A549 (cell line): ENCODE measurements at regions not wholly inside any gene's neighbourhood (a gene's known extent, or its start where the extent isn't known, plus 50 kb on each side); places are given as distances from the start of the nearest gene placed in this dataset.

Experiments
- ATAC-seq, 2 experiments: fragments of 200-7000 bp in 1 of 2; fragments of >200 bp in 1 of 2; cut with Nextera tagmentation in 1 of 2; cut with Tn5 transposase in 1 of 2; 3 replicates each; pipeline versions ENCODE4 v1.8.0 to v1.9.1; 2018 to 2020; ENCODE audit warnings: mild to moderate bottlenecking in 1 of 2, moderate library complexity in 1 of 2
- CTCF ChIA-PET: fragments of 300-600 bp; sonication (Branson Sonifier 250); formaldehyde crosslinking; extraction: SDS; loops from one replicate; lab custom pipeline; 2021; ENCODE audit warnings: antibody characterized with exemption, inconsistent platforms; lab: Yijun Ruan, JAX
- POLR2A ChIA-PET: fragments of 350-600 bp; formaldehyde crosslinking; extraction: SDS; loops from one replicate; lab custom pipeline; 2021; ENCODE audit warnings: antibody characterized with exemption, inconsistent platforms; lab: Yijun Ruan, JAX
- DNase-seq, 2 experiments: peaks; one replicate each; pipeline versions ENCODE4 v3.0.0 to v3.0.0-alpha.2; 2011 to 2016; ENCODE audit warnings: low read depth in 1 of 2, low spot score in 1 of 2
- FAIRE-seq: peaks from 2 replicates; lab custom pipeline; 2011; peaks lifted over from hg19 to GRCh38; lab: Jason Lieb, UNC
- H3K27ac ChIP-seq, 2 experiments: fragments of >200 bp; sonication (Bioruptor Twin); formaldehyde crosslinking; 3 replicates each; pipeline ENCODE4 v1.5.1; 2016 to 2017
- H3K4me1 ChIP-seq: fragments of >200 bp; sonication (Bioruptor Twin); formaldehyde crosslinking; 3 replicates; pipeline ENCODE4 v1.6.1; 2016
- H3K4me2 ChIP-seq: fragments of >200 bp; sonication (Bioruptor Twin); formaldehyde crosslinking; 3 replicates; pipeline ENCODE4 v1.6.1; 2016
- H3K4me3 ChIP-seq: fragments of >200 bp; sonication (Bioruptor Twin); formaldehyde crosslinking; 3 replicates; pipeline ENCODE4 v1.5.1; 2016
- H3K9me3 ChIP-seq: fragments of >200 bp; sonication (Bioruptor Twin); formaldehyde crosslinking; 3 replicates; pipeline ENCODE4 v1.6.1; 2016
- BCL3 ChIP-seq: fragments of >200 bp; sonication (Bioruptor Twin); formaldehyde crosslinking; IDR thresholded peaks from 3 replicates; pipeline ENCODE4 v1.6.1; 2016
- CBX8 ChIP-seq: fragments of 200-600 bp; sonication (generic); IDR thresholded peaks from 2 replicates; pipeline ENCODE4 v1.6.1; 2016
- EP300 ChIP-seq, 2 experiments: fragments of >200 bp; sonication (Bioruptor Twin); formaldehyde crosslinking; IDR thresholded peaks; 2 replicates in 1 of 2; 3 replicates in 1 of 2; pipeline ENCODE4 v1.6.1; 2016 to 2017
- ESRRA ChIP-seq: fragments of 150-350 bp; IDR thresholded peaks from 2 replicates; pipeline ENCODE4 v1.6.1; 2014; ENCODE audit warnings: mild to moderate bottlenecking, low read length, borderline replicate concordance
- FOXS1 ChIP-seq: fragments of 250-450 bp; sonication (Bioruptor Pico); IDR thresholded peaks from 2 replicates; pipeline ENCODE4 v1.5.0; 2020; ENCODE audit warnings: mild to moderate bottlenecking, moderate library complexity
- HDAC2 ChIP-seq: fragments of 200-600 bp; sonication (generic); IDR thresholded peaks from 2 replicates; pipeline ENCODE4 v1.6.1; 2016
- HEYL ChIP-seq: fragments of 250-450 bp; sonication (Bioruptor Pico); IDR thresholded peaks from 2 replicates; pipeline ENCODE4 v1.8.0; 2021; ENCODE audit warnings: mild to moderate bottlenecking, moderate library complexity
- HOXA7 ChIP-seq: fragments of 250-450 bp; sonication (Bioruptor Pico); IDR thresholded peaks from 2 replicates; pipeline ENCODE4 v1.5.0; 2020; ENCODE audit warnings: mild to moderate bottlenecking, moderate library complexity
- NR3C1 ChIP-seq: fragments of >200 bp; sonication (Bioruptor Twin); formaldehyde crosslinking; IDR thresholded peaks from 3 replicates; pipeline ENCODE4 v1.6.1; 2017
- PHF8 ChIP-seq: fragments of 200-600 bp; sonication (generic); IDR thresholded peaks from 2 replicates; pipeline ENCODE4 v1.6.1; 2016; ENCODE audit warnings: low read depth, mild to moderate bottlenecking, antibody characterized with exemption, moderate library complexity, borderline replicate concordance
- POLR2A ChIP-seq: IDR thresholded peaks from 2 replicates; pipeline ENCODE4 v1.6.1; 2012; ENCODE audit warnings: mild to moderate bottlenecking, low read length
- POLR2AphosphoS2 ChIP-seq: conservative IDR thresholded peaks from 2 replicates; pipeline ENCODE4 v1.6.1; 2012; ENCODE audit warnings: low read length, improper control_type of control experiment, inconsistent platforms
- SMC3 ChIP-seq: fragments of >200 bp; sonication (Bioruptor Twin); formaldehyde crosslinking; IDR thresholded peaks from 3 replicates; pipeline ENCODE4 v1.6.1; 2018; ENCODE audit warnings: inconsistent platforms
- SREBF2 ChIP-seq: fragments of 450-650 bp; IDR thresholded peaks from 2 replicates; pipeline ENCODE4 v1.6.1; 2014; ENCODE audit warnings: mild to moderate bottlenecking, moderate library complexity
- TP53 ChIP-seq: fragments of 250-450 bp; sonication (Bioruptor Pico); IDR thresholded peaks from 2 replicates; pipeline ENCODE4 v1.5.0; 2021; ENCODE audit warnings: mild to moderate bottlenecking, moderate library complexity
- ZC3H11A ChIP-seq: fragments of 450-650 bp; IDR thresholded peaks from 2 replicates; pipeline ENCODE4 v1.6.1; 2014; ENCODE audit warnings: antibody characterized with exemption, mild to moderate bottlenecking
- ZFP36 ChIP-seq: fragments of 450-650 bp; IDR thresholded peaks from 2 replicates; pipeline ENCODE4 v1.6.1; 2014; ENCODE audit warnings: borderline replicate concordance; ENCODE audit not compliant: partially characterized antibody
- ZNF302 ChIP-seq: fragments of 250-450 bp; sonication (Bioruptor Pico); IDR thresholded peaks from 2 replicates; pipeline ENCODE4 v1.9.0; 2021; ENCODE audit warnings: inconsistent platforms, mild to moderate bottlenecking, moderate library complexity
- WGBS: methylation state at CpG from one replicate; pipeline ENCODE4 v1.1.6; 2017; ENCODE audit errors: missing lambda C conversion rate; 5-methylcytosine and 5-hydroxymethylcytosine counted together
- TF ChIP-seq, protein P1 (sequence below): fragments of 200-600 bp; sonication (generic); IDR thresholded peaks from 2 replicates; pipeline ENCODE4 v1.6.1; 2016; ENCODE audit warnings: antibody characterized with exemption, mild to moderate bottlenecking, moderate library complexity
- TF ChIP-seq, protein P2 (sequence below): fragments of 250-450 bp; sonication (Bioruptor Pico); IDR thresholded peaks from 2 replicates; pipeline ENCODE4 v1.5.0; 2020; ENCODE audit warnings: low read depth, mild to moderate bottlenecking, moderate library complexity
- TF ChIP-seq, protein P3 (sequence below): IDR thresholded peaks from 2 replicates; pipeline ENCODE4 v1.6.1; 2012
- TF ChIP-seq, protein P4 (sequence below): IDR thresholded peaks from 2 replicates; pipeline ENCODE4 v1.6.1; 2012; ENCODE audit warnings: low read depth, borderline replicate concordance
- TF ChIP-seq, protein P5 (sequence below): fragments of 150-350 bp; IDR thresholded peaks from 2 replicates; pipeline ENCODE4 v1.6.1; 2014; ENCODE audit warnings: low read depth, mild to moderate bottlenecking, low read length
- TF ChIP-seq, protein P6 (sequence below): fragments of 450-650 bp; IDR thresholded peaks from 2 replicates; pipeline ENCODE4 v1.6.1; 2014; ENCODE audit warnings: antibody characterized with exemption

DNA sequence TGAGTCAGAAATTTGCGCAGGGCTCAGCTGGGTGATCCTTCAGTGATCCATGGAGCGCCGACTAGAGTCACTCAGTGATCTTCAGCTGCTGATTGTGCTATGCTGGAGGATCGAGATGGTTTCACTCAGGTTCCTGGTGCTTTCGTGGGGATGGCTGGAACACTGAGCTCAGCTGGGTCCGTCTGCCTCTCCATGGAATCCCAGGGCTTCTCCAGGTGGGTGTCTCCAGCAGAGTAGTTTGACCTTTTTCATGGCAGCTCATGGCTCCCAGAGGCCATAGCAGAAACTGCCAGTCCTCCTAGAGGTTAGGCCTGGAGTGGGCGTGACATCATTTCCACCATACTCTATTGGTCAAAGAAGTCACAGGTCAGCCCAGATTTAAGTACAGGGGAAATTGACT, 88.8 kb upstream of the SIRPA start (continued):
- TF ChIP-seq, protein P1, sequence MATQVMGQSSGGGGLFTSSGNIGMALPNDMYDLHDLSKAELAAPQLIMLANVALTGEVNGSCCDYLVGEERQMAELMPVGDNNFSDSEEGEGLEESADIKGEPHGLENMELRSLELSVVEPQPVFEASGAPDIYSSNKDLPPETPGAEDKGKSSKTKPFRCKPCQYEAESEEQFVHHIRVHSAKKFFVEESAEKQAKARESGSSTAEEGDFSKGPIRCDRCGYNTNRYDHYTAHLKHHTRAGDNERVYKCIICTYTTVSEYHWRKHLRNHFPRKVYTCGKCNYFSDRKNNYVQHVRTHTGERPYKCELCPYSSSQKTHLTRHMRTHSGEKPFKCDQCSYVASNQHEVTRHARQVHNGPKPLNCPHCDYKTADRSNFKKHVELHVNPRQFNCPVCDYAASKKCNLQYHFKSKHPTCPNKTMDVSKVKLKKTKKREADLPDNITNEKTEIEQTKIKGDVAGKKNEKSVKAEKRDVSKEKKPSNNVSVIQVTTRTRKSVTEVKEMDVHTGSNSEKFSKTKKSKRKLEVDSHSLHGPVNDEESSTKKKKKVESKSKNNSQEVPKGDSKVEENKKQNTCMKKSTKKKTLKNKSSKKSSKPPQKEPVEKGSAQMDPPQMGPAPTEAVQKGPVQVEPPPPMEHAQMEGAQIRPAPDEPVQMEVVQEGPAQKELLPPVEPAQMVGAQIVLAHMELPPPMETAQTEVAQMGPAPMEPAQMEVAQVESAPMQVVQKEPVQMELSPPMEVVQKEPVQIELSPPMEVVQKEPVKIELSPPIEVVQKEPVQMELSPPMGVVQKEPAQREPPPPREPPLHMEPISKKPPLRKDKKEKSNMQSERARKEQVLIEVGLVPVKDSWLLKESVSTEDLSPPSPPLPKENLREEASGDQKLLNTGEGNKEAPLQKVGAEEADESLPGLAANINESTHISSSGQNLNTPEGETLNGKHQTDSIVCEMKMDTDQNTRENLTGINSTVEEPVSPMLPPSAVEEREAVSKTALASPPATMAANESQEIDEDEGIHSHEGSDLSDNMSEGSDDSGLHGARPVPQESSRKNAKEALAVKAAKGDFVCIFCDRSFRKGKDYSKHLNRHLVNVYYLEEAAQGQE = no peak
- TF ChIP-seq HOXA7 (CRISPR knock-in tag) (no peak), SREBF2 (no peak), HDAC2 (no peak), POLR2A (no peak), ZNF302 (CRISPR knock-in tag) (no peak), PHF8 (no peak)
- TF ChIP-seq, protein P2, sequence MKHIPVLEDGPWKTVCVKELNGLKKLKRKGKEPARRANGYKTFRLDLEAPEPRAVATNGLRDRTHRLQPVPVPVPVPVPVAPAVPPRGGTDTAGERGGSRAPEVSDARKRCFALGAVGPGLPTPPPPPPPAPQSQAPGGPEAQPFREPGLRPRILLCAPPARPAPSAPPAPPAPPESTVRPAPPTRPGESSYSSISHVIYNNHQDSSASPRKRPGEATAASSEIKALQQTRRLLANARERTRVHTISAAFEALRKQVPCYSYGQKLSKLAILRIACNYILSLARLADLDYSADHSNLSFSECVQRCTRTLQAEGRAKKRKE (CRISPR knock-in tag) = no peak

GRCh38 chr20:1805816-1806215, 89.4 kb upstream of the SIRPA start:
- ChIA-PET CTCF (interaction anchor here (0.7 to 10.3 kb wide), 14 partner anchors 12 to 367 kb away, joined by 3 to 119 read pairs (median 4); no protein-coding TSS in a partner anchor), POLR2A (no interaction called here)
- FAIRE-seq (no peak), ATAC-seq (no peak), DNase-seq (no peak)
- 90% methylated on average over 4 of the region's 4 CpGs for whole genome bisulfite sequencing
- Histone ChIP-seq H3K27ac (no peak overlapping the region; a peak in 1 of 6 replicates), H3K4me1 (peaks cover 37% of the 10 kb centered on the region), H3K9me3 (no peaks in the 10 kb centered on the region), H3K4me3 (no peak overlapping the region), H3K4me2 (no peak overlapping the region)
- TF ChIP-seq ESRRA (no peak), CBX8 (no peak), BCL3 (no peak), SMC3 (no peak), HEYL (CRISPR knock-in tag) (no peak), ZFP36 (no peak), EP300 (IDR thresholded peaks at IDR 0.05) (no peak), ZC3H11A (no peak), NR3C1 (no peak), TP53 (no peak), FOXS1 (CRISPR knock-in tag) (no peak), POLR2AphosphoS2 (no peak)
- TF ChIP-seq, protein P1 = no peak
- TF ChIP-seq, protein P3, sequence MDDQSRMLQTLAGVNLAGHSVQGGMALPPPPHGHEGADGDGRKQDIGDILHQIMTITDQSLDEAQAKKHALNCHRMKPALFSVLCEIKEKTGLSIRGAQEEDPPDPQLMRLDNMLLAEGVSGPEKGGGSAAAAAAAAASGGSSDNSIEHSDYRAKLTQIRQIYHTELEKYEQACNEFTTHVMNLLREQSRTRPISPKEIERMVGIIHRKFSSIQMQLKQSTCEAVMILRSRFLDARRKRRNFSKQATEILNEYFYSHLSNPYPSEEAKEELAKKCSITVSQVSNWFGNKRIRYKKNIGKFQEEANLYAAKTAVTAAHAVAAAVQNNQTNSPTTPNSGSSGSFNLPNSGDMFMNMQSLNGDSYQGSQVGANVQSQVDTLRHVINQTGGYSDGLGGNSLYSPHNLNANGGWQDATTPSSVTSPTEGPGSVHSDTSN = no peak
- TF ChIP-seq, protein P4, sequence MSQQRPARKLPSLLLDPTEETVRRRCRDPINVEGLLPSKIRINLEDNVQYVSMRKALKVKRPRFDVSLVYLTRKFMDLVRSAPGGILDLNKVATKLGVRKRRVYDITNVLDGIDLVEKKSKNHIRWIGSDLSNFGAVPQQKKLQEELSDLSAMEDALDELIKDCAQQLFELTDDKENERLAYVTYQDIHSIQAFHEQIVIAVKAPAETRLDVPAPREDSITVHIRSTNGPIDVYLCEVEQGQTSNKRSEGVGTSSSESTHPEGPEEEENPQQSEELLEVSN = no peak
- TF ChIP-seq, protein P5, sequence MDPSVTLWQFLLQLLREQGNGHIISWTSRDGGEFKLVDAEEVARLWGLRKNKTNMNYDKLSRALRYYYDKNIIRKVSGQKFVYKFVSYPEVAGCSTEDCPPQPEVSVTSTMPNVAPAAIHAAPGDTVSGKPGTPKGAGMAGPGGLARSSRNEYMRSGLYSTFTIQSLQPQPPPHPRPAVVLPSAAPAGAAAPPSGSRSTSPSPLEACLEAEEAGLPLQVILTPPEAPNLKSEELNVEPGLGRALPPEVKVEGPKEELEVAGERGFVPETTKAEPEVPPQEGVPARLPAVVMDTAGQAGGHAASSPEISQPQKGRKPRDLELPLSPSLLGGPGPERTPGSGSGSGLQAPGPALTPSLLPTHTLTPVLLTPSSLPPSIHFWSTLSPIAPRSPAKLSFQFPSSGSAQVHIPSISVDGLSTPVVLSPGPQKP = no peak
- TF ChIP-seq, protein P6, sequence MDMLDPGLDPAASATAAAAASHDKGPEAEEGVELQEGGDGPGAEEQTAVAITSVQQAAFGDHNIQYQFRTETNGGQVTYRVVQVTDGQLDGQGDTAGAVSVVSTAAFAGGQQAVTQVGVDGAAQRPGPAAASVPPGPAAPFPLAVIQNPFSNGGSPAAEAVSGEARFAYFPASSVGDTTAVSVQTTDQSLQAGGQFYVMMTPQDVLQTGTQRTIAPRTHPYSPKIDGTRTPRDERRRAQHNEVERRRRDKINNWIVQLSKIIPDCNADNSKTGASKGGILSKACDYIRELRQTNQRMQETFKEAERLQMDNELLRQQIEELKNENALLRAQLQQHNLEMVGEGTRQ = no peak
